K562 (cell line): ENCODE measurements at regions not wholly inside any gene's neighbourhood (a gene's known extent, or its start where the extent isn't known, plus 50 kb on each side); places are given as distances from the start of the nearest gene placed in this dataset.

Experiments used
- ATAC-seq: fragments of 200-7000 bp; cut with Tn5 transposase; 3 replicates; pipeline ENCODE4 v1.9.1; 2020; ENCODE audit warnings: moderate library complexity
- BruUV-seq: library from RNA; stranded (reverse); fragments of 400-500 nt; replicated peaks from 2 replicates; lab custom pipeline; 2021; lab: Mats Ljungman, UMichigan
- CTCF ChIA-PET: fragments of 300-600 bp; formaldehyde crosslinking; extraction: SDS; loops from one replicate; lab custom pipeline; 2021; ENCODE audit warnings: low intra/inter-chr PET ratio; lab: Yijun Ruan, JAX
- POLR2A ChIA-PET: fragments of 300-600, 350-650 bp; sonication (Branson Sonifier 250); formaldehyde crosslinking; extraction: SDS; loops from one replicate; lab custom pipeline; 2021; ENCODE audit warnings: antibody characterized with exemption, inconsistent platforms; lab: Yijun Ruan, JAX
- DNase-seq, 4 experiments: peaks; one replicate each; pipeline versions ENCODE4 v3.0.0 to v3.0.0-alpha.2; 2011 to 2018; ENCODE audit warnings: low spot score in 3 of 4, mixed read lengths in 3 of 4; ENCODE audit errors: extremely low read depth in 1 of 4
- FAIRE-seq: peaks from 2 replicates; lab custom pipeline; 2011; peaks lifted over from hg19 to GRCh38; lab: Jason Lieb, UNC
- H2AFZ ChIP-seq: 2 replicates; pipeline ENCODE4 v1.6.0; 2011; ENCODE audit warnings: low read depth, low read length, control low read depth, inconsistent platforms
- H3K27ac ChIP-seq: fragments of 200-600 bp; 3 replicates; pipeline ENCODE4 v1.8.0; 2011; ENCODE audit warnings: low read depth, mild to moderate bottlenecking, control low read depth, inconsistent platforms, low read length, moderate library complexity, mixed read lengths; ENCODE audit errors: extremely low read depth
- H3K27me3 ChIP-seq, 2 experiments: fragments of 300-600 bp in 1 of 2; 2 replicates in 1 of 2; 3 replicates in 1 of 2; pipeline versions ENCODE4 v1.6.0 to v1.8.0; 2011; ENCODE audit warnings: inconsistent platforms in 2 of 2, low read length in 2 of 2, mild to moderate bottlenecking in 1 of 2, mixed read lengths in 1 of 2, moderate library complexity in 1 of 2; ENCODE audit not compliant: control insufficient read depth in 2 of 2, insufficient read depth in 2 of 2
- H3K36me3 ChIP-seq: fragments of 300-600 bp; 3 replicates; pipeline ENCODE4 v1.8.0; 2011; ENCODE audit warnings: mild to moderate bottlenecking, low read length, inconsistent platforms; ENCODE audit not compliant: control insufficient read depth, insufficient read depth
- H3K4me1 ChIP-seq, 2 experiments: fragments of 200-600 bp in 1 of 2; replicated peaks in 1 of 2; 2 replicates in 1 of 2; 3 replicates in 1 of 2; pipeline versions ENCODE4 v1.5.1 to v1.8.0; 2011; ENCODE audit warnings: inconsistent platforms in 2 of 2, low read length in 2 of 2, mild to moderate bottlenecking in 1 of 2, mixed read lengths in 1 of 2, moderate library complexity in 1 of 2; ENCODE audit not compliant: control insufficient read depth in 2 of 2, insufficient read depth in 2 of 2
- H3K4me2 ChIP-seq: 2 replicates; pipeline ENCODE4 v1.6.1; 2011; ENCODE audit warnings: low read length, control low read depth, inconsistent platforms, mixed read lengths; ENCODE audit not compliant: insufficient read depth
- H3K4me3 ChIP-seq: fragments of 200-600 bp; sonication (generic), shearing (Covaris generic); 2 replicates; pipeline ENCODE4 v1.5.1; 2016; ENCODE audit warnings: control low read depth, inconsistent platforms
- H3K79me2 ChIP-seq: fragments of 200-600 bp; 3 replicates; pipeline ENCODE4 v1.8.0; 2011; ENCODE audit warnings: low read length, inconsistent platforms; ENCODE audit not compliant: control insufficient read depth, insufficient read depth
- H3K9ac ChIP-seq, 2 experiments: 2 replicates each; pipeline versions ENCODE4 v1.6.0 to v1.6.1; 2011; ENCODE audit warnings: low read depth in 2 of 2, low read length in 2 of 2, control low read depth in 1 of 2, inconsistent platforms in 1 of 2, mild to moderate bottlenecking in 1 of 2, mixed read lengths in 1 of 2; ENCODE audit not compliant: insufficient read depth in 1 of 2
- H3K9me1 ChIP-seq: one replicate; pipeline ENCODE4 v1.6.0; 2011; ENCODE audit warnings: inconsistent platforms, mild to moderate bottlenecking, low read length, moderate library complexity; ENCODE audit not compliant: control insufficient read depth, insufficient read depth
- H3K9me3 ChIP-seq: replicated peaks from 2 replicates; pipeline ENCODE4 v1.5.1; 2011; ENCODE audit warnings: low read depth, low read length, inconsistent platforms; ENCODE audit not compliant: control insufficient read depth, insufficient read depth
- H4K20me1 ChIP-seq: replicated peaks from 2 replicates; pipeline ENCODE4 v1.6.1; 2011; ENCODE audit warnings: low read length, inconsistent platforms, mixed read lengths; ENCODE audit not compliant: control insufficient read depth, insufficient read depth
- DACH1 ChIP-seq: fragments of 450-650 bp; IDR thresholded peaks from 2 replicates; pipeline ENCODE4 v1.6.1; 2018; ENCODE audit not compliant: partially characterized antibody
- ETS1 ChIP-seq: conservative IDR thresholded peaks from 2 replicates; pipeline ENCODE4 v1.6.1; 2011; ENCODE audit warnings: low read depth, mild to moderate bottlenecking, low read length; ENCODE audit not compliant: control insufficient read depth
- MYC ChIP-seq, 2 experiments: fragments of 250-450 bp in 1 of 2; sonication (Bioruptor Pico) in 1 of 2; IDR thresholded peaks; 2 replicates each; pipeline versions ENCODE4 v1.5.1 to v1.6.1; 2012 to 2021; ENCODE audit warnings: low read depth in 2 of 2, borderline replicate concordance in 1 of 2, improper control_type of control experiment in 1 of 2, low read length in 1 of 2, mild to moderate bottlenecking in 1 of 2, moderate library complexity in 1 of 2
- NCOA2 ChIP-seq, 2 experiments: fragments of 450-650 bp; IDR thresholded peaks; 2 replicates each; pipeline ENCODE4 v1.6.1; 2018; ENCODE audit warnings: mild to moderate bottlenecking in 2 of 2, moderate library complexity in 1 of 2; ENCODE audit not compliant: partially characterized antibody in 2 of 2
- NR2C2 ChIP-seq, 2 experiments: fragments of 200-800 bp in 1 of 2; sonication (Bioruptor generic) in 1 of 2; sonication (generic) in 1 of 2; formaldehyde crosslinking in 1 of 2; IDR thresholded peaks; 2 replicates each; pipeline versions ENCODE4 v1.6.1 to v1.8.0; 2016 to 2022; ENCODE audit warnings: mild to moderate bottlenecking in 1 of 2, missing compliant biosample characterization in 1 of 2, missing genetic modification characterization in 1 of 2, missing genetic modification reagents in 1 of 2
- TAF7 ChIP-seq: fragments of 450-650 bp; IDR thresholded peaks from 2 replicates; pipeline ENCODE4 v1.6.1; 2016; ENCODE audit warnings: missing genetic modification characterization, missing compliant biosample characterization
- ZFX ChIP-seq: sonication (generic); formaldehyde crosslinking; IDR thresholded peaks from 2 replicates; pipeline ENCODE4 v1.8.0; 2022; ENCODE audit warnings: mild to moderate bottlenecking, missing genetic modification reagents, moderate library complexity
- ZNF282 ChIP-seq: sonication (generic); formaldehyde crosslinking; IDR thresholded peaks from 2 replicates; pipeline ENCODE4 v1.8.1; 2023; ENCODE audit warnings: missing genetic modification reagents
- ZNF609 ChIP-seq: sonication (generic); formaldehyde crosslinking; IDR thresholded peaks from 2 replicates; pipeline ENCODE4 v1.8.1; 2023; ENCODE audit warnings: missing genetic modification reagents, mild to moderate bottlenecking, borderline replicate concordance
- ZNF76 ChIP-seq: fragments of 250-450 bp; sonication (Bioruptor Pico); IDR thresholded peaks from 2 replicates; pipeline ENCODE4 v1.4.0; 2020; ENCODE audit warnings: mild to moderate bottlenecking, moderate library complexity, borderline replicate concordance
- WGBS: fragments of 100-300 bp; shearing (Covaris generic); methylation state at CpG from one replicate; pipeline ENCODE4 v1.1.6; 2016; ENCODE audit warnings: low coverage, mixed read lengths; ENCODE audit not compliant: insufficient coverage; ENCODE audit errors: missing lambda C conversion rate; 5-methylcytosine and 5-hydroxymethylcytosine counted together
- in situ Hi-C: fragments of 300-500 bp; cut with MboI; formaldehyde crosslinking; loops from 4 replicates; pipeline ENCODE4 v1.15.0; 2018; ENCODE audit warnings: inconsistent platforms, mixed read lengths
- intact Hi-C: fragments of 100-400 bp; cut with micrococcal nuclease; formaldehyde crosslinking; loops from 2 replicates; pipeline ENCODE4 v1.14.2; 2022
- TF ChIP-seq, protein P1 (sequence below): fragments of 250-450 bp; sonication (Bioruptor Pico); IDR thresholded peaks from 2 replicates; pipeline ENCODE4 v1.8.0; 2021; ENCODE audit warnings: moderate library complexity, mild to moderate bottlenecking, inconsistent platforms
- TF ChIP-seq, protein P2 (sequence below), 2 experiments: fragments of 150-350 bp in 1 of 2; IDR thresholded peaks; 2 replicates each; pipeline ENCODE4 v1.6.1; 2012 to 2016; ENCODE audit warnings: low read depth in 2 of 2, low read length in 2 of 2, mild to moderate bottlenecking in 1 of 2, moderate library complexity in 1 of 2

DNA sequence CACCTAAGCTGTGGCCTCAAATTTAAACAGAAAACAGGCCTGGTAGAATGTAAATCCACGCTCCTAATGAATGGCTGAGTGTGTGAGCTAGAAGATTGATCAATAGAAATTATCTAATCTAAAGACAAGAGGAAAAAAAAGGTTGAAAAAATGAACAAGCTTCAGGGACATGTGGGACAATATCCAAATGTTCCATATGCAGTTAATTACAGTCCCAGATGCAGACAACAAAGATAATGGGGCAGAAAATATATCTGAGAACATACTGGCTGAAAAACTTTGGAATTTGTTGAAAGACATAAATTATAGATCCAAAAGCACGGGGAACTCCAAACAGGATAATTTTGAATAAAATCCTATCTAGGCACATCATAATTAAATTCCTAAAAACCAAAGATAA lies 186.7 kb upstream of the SIX2 start:
- ChIA-PET POLR2A (interaction anchor here (0.7 kb wide), 1 partner anchor 381 kb away, joined by 3 read pairs; no protein-coding TSS in a partner anchor), CTCF (no interaction called here)
- Histone ChIP-seq H3K9me3 (no peaks in the 10 kb centered on the region), H3K4me3 (no peak overlapping the region), H3K9ac (no peak overlapping the region), H4K20me1 (no peaks in the 10 kb centered on the region), H3K27ac (no peak overlapping the region), H3K9me1 (no peaks in the 10 kb centered on the region), H3K79me2 (no peaks in the 10 kb centered on the region), H3K4me1 (no peaks in the 10 kb centered on the region), H3K27me3 (no peaks in the 10 kb centered on the region), H3K4me2 (no peak overlapping the region), H3K36me3 (no peaks in the 10 kb centered on the region), H2AFZ (no peak overlapping the region)
- ATAC-seq (no peak), DNase-seq (no peak), FAIRE-seq (no peak)
- intact Hi-C loops, result no loop called here
- no TSS peak for BruUV-seq
- WGBS, result 0% methylated on average over 2 of the region's 2 CpGs
- in situ Hi-C loops, result no loop called here
- TF ChIP-seq ZNF76 (CRISPR knock-in tag) (no peak), ZNF609 (CRISPR knock-in tag) (no peak), ZFX (CRISPR knock-in tag) (no peak), ZNF282 (CRISPR knock-in tag) (no peak), MYC (IDR thresholded peaks at IDR 0.05; ENCODE audit: low read depth, low read length) (no peak), MYC (CRISPR knock-in tag; IDR thresholded peaks at IDR 0.05; ENCODE audit: borderline replicate concordance, low read depth) (no peak), DACH1 (no peak), TAF7 (tag) (no peak), NCOA2 (IDR thresholded peaks at IDR 0.05; ENCODE audit: partially characterized antibody in 2 of 2) (no peak), ETS1 (no peak), NR2C2 (CRISPR knock-in tag; IDR thresholded peaks at IDR 0.05) (no peak), NR2C2 (tag; IDR thresholded peaks at IDR 0.05) (no peak)
- TF ChIP-seq, protein P1, sequence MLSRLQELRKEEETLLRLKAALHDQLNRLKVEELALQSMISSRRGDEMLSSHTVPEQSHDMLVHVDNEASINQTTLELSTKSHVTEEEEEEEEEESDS, result no peak
- TF ChIP-seq, protein P2, sequence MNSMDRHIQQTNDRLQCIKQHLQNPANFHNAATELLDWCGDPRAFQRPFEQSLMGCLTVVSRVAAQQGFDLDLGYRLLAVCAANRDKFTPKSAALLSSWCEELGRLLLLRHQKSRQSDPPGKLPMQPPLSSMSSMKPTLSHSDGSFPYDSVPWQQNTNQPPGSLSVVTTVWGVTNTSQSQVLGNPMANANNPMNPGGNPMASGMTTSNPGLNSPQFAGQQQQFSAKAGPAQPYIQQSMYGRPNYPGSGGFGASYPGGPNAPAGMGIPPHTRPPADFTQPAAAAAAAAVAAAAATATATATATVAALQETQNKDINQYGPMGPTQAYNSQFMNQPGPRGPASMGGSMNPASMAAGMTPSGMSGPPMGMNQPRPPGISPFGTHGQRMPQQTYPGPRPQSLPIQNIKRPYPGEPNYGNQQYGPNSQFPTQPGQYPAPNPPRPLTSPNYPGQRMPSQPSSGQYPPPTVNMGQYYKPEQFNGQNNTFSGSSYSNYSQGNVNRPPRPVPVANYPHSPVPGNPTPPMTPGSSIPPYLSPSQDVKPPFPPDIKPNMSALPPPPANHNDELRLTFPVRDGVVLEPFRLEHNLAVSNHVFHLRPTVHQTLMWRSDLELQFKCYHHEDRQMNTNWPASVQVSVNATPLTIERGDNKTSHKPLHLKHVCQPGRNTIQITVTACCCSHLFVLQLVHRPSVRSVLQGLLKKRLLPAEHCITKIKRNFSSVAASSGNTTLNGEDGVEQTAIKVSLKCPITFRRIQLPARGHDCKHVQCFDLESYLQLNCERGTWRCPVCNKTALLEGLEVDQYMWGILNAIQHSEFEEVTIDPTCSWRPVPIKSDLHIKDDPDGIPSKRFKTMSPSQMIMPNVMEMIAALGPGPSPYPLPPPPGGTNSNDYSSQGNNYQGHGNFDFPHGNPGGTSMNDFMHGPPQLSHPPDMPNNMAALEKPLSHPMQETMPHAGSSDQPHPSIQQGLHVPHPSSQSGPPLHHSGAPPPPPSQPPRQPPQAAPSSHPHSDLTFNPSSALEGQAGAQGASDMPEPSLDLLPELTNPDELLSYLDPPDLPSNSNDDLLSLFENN (IDR thresholded peaks at IDR 0.05; ENCODE audit: low read depth in 2 of 2, low read length in 2 of 2), result no peak
